ENCODE measurements at regions not wholly inside any gene's neighbourhood (a gene's known extent, or its start where the extent isn't known, plus 50 kb on each side); places are given as distances from the start of the nearest gene placed in this dataset.

- intact Hi-C loops (cut with DNase I; ENCODE audit: low total_unique reads), result no loop called here
- H3K4me3 ChIP-seq (ENCODE audit: low read depth, poor library complexity, severe bottlenecking), result no peak overlapping the region
- TF ChIP-seq, protein P1, sequence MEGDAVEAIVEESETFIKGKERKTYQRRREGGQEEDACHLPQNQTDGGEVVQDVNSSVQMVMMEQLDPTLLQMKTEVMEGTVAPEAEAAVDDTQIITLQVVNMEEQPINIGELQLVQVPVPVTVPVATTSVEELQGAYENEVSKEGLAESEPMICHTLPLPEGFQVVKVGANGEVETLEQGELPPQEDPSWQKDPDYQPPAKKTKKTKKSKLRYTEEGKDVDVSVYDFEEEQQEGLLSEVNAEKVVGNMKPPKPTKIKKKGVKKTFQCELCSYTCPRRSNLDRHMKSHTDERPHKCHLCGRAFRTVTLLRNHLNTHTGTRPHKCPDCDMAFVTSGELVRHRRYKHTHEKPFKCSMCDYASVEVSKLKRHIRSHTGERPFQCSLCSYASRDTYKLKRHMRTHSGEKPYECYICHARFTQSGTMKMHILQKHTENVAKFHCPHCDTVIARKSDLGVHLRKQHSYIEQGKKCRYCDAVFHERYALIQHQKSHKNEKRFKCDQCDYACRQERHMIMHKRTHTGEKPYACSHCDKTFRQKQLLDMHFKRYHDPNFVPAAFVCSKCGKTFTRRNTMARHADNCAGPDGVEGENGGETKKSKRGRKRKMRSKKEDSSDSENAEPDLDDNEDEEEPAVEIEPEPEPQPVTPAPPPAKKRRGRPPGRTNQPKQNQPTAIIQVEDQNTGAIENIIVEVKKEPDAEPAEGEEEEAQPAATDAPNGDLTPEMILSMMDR (IDR thresholded peaks at IDR 0.05), result no peak
- TF ChIP-seq POLR2A (IDR thresholded peaks at IDR 0.05), result no peak
- WGBS, 2 donors, result 80 to 84% methylated on average over 2 of the region's 2 CpGs
- DNase-seq (ENCODE audit: low spot score in 2 of 2), result no peak
Observed at GRCh38 chr15:37882640-37883039, 51.8 kb upstream of the TMCO5A start.

All from lower leg skin (tissue), 4 donors.